GM21825 (cell line): ENCODE measurements at regions not wholly inside any gene's neighbourhood (a gene's known extent, or its start where the extent isn't known, plus 50 kb on each side); places are given as distances from the start of the nearest gene placed in this dataset.
"Not testable (repeated sequence)": the region's sequence is repeated elsewhere in the genome, so short reads cannot be mapped to it uniquely, and the experiment has no call there.

ENCODE experiments used
- ATAC-seq: cut with Tn5 transposase; IDR thresholded peaks from one replicate; pipeline ENCODE4 v1.9.1; 2021; ENCODE audit warnings: mild to moderate bottlenecking, moderate library complexity; ENCODE audit not compliant: unreplicated experiment

- ATAC-seq = no peak
Observed at GRCh38 chr2:52423655-52424054, 1343.9 kb upstream of the CHAC2 start.

- no peak for ATAC-seq
Observed at GRCh38 chr2:52423111-52423510, 1344.5 kb upstream of the CHAC2 start.

- ATAC-seq = no peak
Observed at GRCh38 chr2:52416340-52416739, 1351.3 kb upstream of the CHAC2 start.

GRCh38 chr2:52414561-52415295, 1352.9 kb upstream of the CHAC2 start:
- no peak for ATAC-seq

GRCh38 chr2:52409308-52410118, 1358.1 kb upstream of the CHAC2 start:
- not testable (repeated sequence) for ATAC-seq

- ATAC-seq = no peak
Observed at GRCh38 chr2:52405980-52406379, 1361.6 kb upstream of the CHAC2 start.

GRCh38 chr2:52404866-52405265, 1362.7 kb upstream of the CHAC2 start:
- no peak for ATAC-seq

GRCh38 chr2:52404046-52404445, 1363.6 kb upstream of the CHAC2 start:
- no peak for ATAC-seq

- no peak for ATAC-seq
Observed at GRCh38 chr2:52402128-52402527, 1365.5 kb upstream of the CHAC2 start.

- ATAC-seq = no peak
Observed at GRCh38 chr2:52396836-52397235, 1364.9 kb upstream of the NRXN1 start.

- no peak for ATAC-seq
Observed at GRCh38 chr2:52395912-52396311, 1364.0 kb upstream of the NRXN1 start.

- ATAC-seq = no peak
Observed at GRCh38 chr2:52391621-52392020, 1359.7 kb upstream of the NRXN1 start.

- no peak for ATAC-seq
Observed at GRCh38 chr2:52390651-52391050, 1358.7 kb upstream of the NRXN1 start.

GRCh38 chr2:52387937-52388590, 1356.1 kb upstream of the NRXN1 start:
- ATAC-seq = no peak

GRCh38 chr2:52386433-52387030, 1354.6 kb upstream of the NRXN1 start:
- ATAC-seq = no peak

- no peak for ATAC-seq
Observed at GRCh38 chr2:52383541-52383940, 1351.6 kb upstream of the NRXN1 start.

- no peak for ATAC-seq
Observed at GRCh38 chr2:52369178-52369577, 1337.2 kb upstream of the NRXN1 start.

- no peak for ATAC-seq
Observed at GRCh38 chr2:52368141-52368540, 1336.2 kb upstream of the NRXN1 start.

- ATAC-seq = no peak
Observed at GRCh38 chr2:52365946-52366345, 1334.0 kb upstream of the NRXN1 start.

GRCh38 chr2:52356556-52356955, 1324.6 kb upstream of the NRXN1 start:
- no peak for ATAC-seq

GRCh38 chr2:52347292-52347691, 1315.4 kb upstream of the NRXN1 start:
- no peak for ATAC-seq
